ENCODE measurements at regions not wholly inside any gene's neighbourhood (a gene's known extent, or its start where the extent isn't known, plus 50 kb on each side); places are given as distances from the start of the nearest gene placed in this dataset.

GRCh38 chr11:10938231-10938630, 80.4 kb upstream of the ZBED5 start:
- Histone ChIP-seq H3K4me1 (peaks cover 0 to 8% of the 10 kb centered on the region in 2 donors), H3K27ac (no peak overlapping the region), H3K36me3 (no peaks in the 10 kb centered on the region), H3K9me3 (no peaks in the 10 kb centered on the region), H3K27me3 (no peaks in the 10 kb centered on the region), H3K4me3 (no peak overlapping the region)
- no peak for DNase-seq (ENCODE audit: low spot score in 2 of 2)
- intact Hi-C loops (cut with DNase I), result loop anchor here (10.0 kb wide), 1 partner anchor 207 kb away; no protein-coding TSS in a partner anchor
- TF ChIP-seq CTCF (IDR thresholded peaks at IDR 0.05), result no peak

GRCh38 chr11:10937385-10937771, 79.5 kb upstream of the ZBED5 start:
- intact Hi-C loops (cut with DNase I), result loop anchor here (10.0 kb wide), 1 partner anchor 207 kb away; no protein-coding TSS in a partner anchor
- TF ChIP-seq CTCF (IDR thresholded peaks at IDR 0.05), result no peak
- Histone ChIP-seq H3K27me3 (no peaks in the 10 kb centered on the region), H3K4me1 (peaks cover 0 to 15% of the 10 kb centered on the region in 2 donors), H3K4me3 (no peak overlapping the region), H3K9me3 (no peaks in the 10 kb centered on the region), H3K36me3 (no peaks in the 10 kb centered on the region), H3K27ac (no peak overlapping the region)
- no peak for DNase-seq (ENCODE audit: low spot score in 2 of 2)

DNA sequence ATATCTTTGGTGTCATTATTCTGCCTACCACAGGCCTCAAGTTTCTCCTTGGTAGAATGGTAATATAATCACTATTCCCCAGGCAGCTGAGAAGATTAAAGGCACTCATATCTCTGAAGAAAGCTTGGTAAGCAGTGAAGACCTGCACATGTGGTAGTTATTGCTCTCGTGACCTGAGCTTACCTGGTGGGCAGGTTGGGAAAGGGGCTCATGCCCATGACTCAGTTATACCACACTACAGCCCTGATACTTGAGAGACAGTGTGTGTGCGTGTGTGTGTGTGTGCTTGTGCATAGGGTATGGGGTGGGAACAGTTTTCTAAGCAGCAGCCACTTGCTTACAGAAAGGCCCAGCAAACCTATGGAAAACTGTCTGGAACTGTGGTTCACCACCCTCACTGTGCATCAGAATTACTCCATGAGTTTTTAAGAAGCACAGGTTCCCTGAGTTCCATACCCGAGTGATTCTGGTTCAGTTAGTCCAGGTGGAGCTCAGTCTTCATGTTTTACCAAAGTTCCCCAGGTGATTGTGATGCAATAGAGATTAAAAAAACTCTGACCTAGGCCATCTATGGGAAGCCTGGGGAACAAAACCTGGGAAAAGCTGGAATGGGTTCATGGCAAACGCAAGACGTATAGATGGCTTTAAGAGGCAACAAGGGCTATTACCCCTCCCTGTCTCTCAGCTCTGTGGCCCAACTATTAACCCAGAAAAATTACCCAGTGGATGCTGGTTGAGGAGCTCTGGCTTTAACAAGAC, 79.0 kb upstream of the ZBED5 start:
- H3K27ac ChIP-seq, result no peak overlapping the region
- no peak for DNase-seq (ENCODE audit: low spot score in 2 of 2)
- peaks cover 0 to 16% of the 10 kb centered on the region in 2 donors for H3K4me1 ChIP-seq
- no peaks in the 10 kb centered on the region for H3K36me3 ChIP-seq
- no peak for TF ChIP-seq CTCF (IDR thresholded peaks at IDR 0.05)
- intact Hi-C loops (cut with DNase I), result loop anchor here (10.0 kb wide), 1 partner anchor 208 kb away; no protein-coding TSS in a partner anchor
- no peaks in the 10 kb centered on the region for H3K27me3 ChIP-seq
- H3K4me3 ChIP-seq, result no peak overlapping the region
- no peaks in the 10 kb centered on the region for H3K9me3 ChIP-seq

- DNase-seq (ENCODE audit: low spot score in 2 of 2), result no peak
- no peaks in the 10 kb centered on the region for H3K9me3 ChIP-seq
Measured at GRCh38 chr11:10935015-10935559, 77.2 kb upstream of the ZBED5 start.

GRCh38 chr11:10934293-10934860, 76.5 kb upstream of the ZBED5 start:
- DNase-seq (ENCODE audit: low spot score in 2 of 2), result no peak
- intact Hi-C loops (cut with DNase I), result loop anchor here (5.0 to 10.0 kb wide), 4 partner anchors 142 to 1353 kb away; partner anchors contain the start of gene GALNT18
- Histone ChIP-seq H3K4me3 (peak overlapping the region; percentile 28 to 66), H3K27ac (peak overlapping the region; percentile 56 to 91), H3K27me3 (no peaks in the 10 kb centered on the region), H3K9me3 (no peaks in the 10 kb centered on the region), H3K36me3 (no peaks in the 10 kb centered on the region), H3K4me1 (peaks cover 0 to 16% of the 10 kb centered on the region in 2 donors)
- no peak for TF ChIP-seq CTCF (IDR thresholded peaks at IDR 0.05)

More at GRCh38 chr11:10935015-10935559, 77.2 kb upstream of the ZBED5 start:
- Histone ChIP-seq H3K27ac (peak overlapping the region in 1 of 2 donors; percentile 56), H3K27me3 (no peaks in the 10 kb centered on the region), H3K36me3 (no peaks in the 10 kb centered on the region), H3K4me1 (peaks cover 0 to 16% of the 10 kb centered on the region in 2 donors), H3K4me3 (no peak overlapping the region)
- intact Hi-C loops (cut with DNase I), result loop anchor here (10.0 kb wide), 1 partner anchor 210 kb away; no protein-coding TSS in a partner anchor
- TF ChIP-seq CTCF (IDR thresholded peaks at IDR 0.05), result no peak
